ENCODE measurements at regions not wholly inside any gene's neighbourhood (a gene's known extent, or its start where the extent isn't known, plus 50 kb on each side); places are given as distances from the start of the nearest gene placed in this dataset.

DNA sequence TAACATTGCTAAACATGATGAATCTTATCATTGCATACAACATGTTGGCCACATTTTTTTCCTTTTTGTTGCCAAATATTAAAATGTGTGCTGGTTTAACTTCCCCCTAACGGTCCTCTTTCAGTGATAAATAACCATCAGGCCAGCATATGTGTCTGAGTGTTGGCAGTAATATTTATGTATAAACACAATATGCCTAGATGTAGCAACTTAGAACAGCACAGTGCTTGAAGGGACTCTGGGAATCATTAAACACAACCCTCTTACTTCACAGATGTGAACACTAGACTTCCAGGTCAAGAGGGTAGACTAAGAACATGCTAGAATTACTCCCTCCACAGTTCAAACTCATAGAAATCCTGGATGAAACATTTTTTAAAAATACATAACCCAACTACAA is 581.8 kb downstream of the PLPP3 start:
- in situ Hi-C loops (cut with MboI; ENCODE audit: low pct_unique_long_range_greater_than_20kb, low sequenced_read_pairs, unreplicated experiment), result no loop called here
- no peak for DNase-seq (ENCODE audit: low spot score)
- no peak for TF ChIP-seq CTCF (IDR thresholded peaks at IDR 0.05; ENCODE audit: extremely low read depth, insufficient read depth, missing control alignments)

- no peak for DNase-seq (ENCODE audit: low spot score)
- in situ Hi-C loops (cut with MboI; ENCODE audit: low pct_unique_long_range_greater_than_20kb, low sequenced_read_pairs, unreplicated experiment), result no loop called here
- TF ChIP-seq CTCF (IDR thresholded peaks at IDR 0.05; ENCODE audit: extremely low read depth, insufficient read depth, missing control alignments), result no peak
Measured at GRCh38 chr1:55993646-55994318, 585.6 kb downstream of the PLPP3 start.

DNA sequence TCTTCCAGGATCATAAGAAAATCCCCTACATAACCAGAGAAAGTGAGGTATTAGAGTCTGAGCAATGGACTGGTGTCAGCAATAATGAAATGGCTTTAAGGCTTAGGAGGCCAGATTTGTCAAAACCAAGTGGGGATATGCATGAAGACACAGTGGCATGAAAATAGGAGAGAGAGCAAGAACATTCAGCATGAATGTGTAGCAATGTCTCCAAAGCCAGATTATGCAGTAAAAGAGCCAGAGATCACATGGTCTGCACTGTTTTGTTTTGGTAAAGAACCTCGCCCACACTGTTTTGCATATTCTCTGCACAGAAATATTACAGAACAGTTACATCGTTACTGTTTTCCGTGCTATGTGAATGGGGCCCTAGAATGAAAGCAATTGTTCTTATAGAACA is 589.4 kb downstream of the PLPP3 start:
- no peak for DNase-seq (ENCODE audit: low spot score)
- no peak for TF ChIP-seq CTCF (IDR thresholded peaks at IDR 0.05; ENCODE audit: extremely low read depth, insufficient read depth, missing control alignments)
- in situ Hi-C loops (cut with MboI; ENCODE audit: low pct_unique_long_range_greater_than_20kb, low sequenced_read_pairs, unreplicated experiment), result no loop called here

- in situ Hi-C loops (cut with MboI; ENCODE audit: low pct_unique_long_range_greater_than_20kb, low sequenced_read_pairs, unreplicated experiment), result no loop called here
- no peak for TF ChIP-seq CTCF (IDR thresholded peaks at IDR 0.05; ENCODE audit: extremely low read depth, insufficient read depth, missing control alignments)
- DNase-seq (ENCODE audit: low spot score), result no peak
Measured at GRCh38 chr1:55988963-55989452, 590.4 kb downstream of the PLPP3 start.

DNA sequence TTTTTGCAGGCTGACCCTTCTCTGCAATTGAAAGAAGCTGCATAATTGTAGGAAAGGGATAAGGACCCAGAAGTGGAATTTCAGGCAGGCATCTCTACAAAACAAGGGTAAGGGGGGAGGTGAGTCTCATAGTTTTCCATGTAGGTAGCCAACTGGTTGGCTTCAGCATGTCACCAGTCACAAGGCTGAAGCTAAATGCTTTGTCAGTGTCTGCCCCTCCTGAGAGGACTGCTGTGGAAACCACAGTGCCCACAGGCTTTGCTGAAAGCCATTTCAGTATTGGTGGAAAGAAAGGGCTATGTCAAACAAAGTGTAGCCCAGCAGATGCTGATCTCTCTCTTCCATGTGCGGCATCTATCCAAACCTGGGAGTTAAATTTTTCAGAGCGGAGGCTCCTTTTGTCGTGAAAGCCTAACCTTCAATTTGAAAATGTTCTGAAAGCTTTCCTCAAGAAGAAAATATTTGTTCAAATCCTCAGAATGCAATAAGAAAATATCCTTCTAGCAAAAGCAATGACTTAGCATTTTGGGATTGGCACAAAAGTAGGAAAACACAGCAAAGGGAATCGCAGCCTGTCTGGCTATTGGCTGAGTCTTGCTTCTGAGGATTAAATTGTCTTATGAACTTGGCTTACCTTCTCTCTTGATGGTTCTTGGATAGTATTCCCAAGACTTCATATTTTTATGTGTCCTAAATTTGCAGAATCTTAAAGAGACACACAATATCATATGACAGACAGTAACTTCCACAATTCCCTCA is 591.7 kb downstream of the PLPP3 start:
- in situ Hi-C loops (cut with MboI; ENCODE audit: low pct_unique_long_range_greater_than_20kb, low sequenced_read_pairs, unreplicated experiment), result no loop called here
- DNase-seq (ENCODE audit: low spot score), result no peak
- no peak for TF ChIP-seq CTCF (IDR thresholded peaks at IDR 0.05; ENCODE audit: extremely low read depth, insufficient read depth, missing control alignments)

DNA sequence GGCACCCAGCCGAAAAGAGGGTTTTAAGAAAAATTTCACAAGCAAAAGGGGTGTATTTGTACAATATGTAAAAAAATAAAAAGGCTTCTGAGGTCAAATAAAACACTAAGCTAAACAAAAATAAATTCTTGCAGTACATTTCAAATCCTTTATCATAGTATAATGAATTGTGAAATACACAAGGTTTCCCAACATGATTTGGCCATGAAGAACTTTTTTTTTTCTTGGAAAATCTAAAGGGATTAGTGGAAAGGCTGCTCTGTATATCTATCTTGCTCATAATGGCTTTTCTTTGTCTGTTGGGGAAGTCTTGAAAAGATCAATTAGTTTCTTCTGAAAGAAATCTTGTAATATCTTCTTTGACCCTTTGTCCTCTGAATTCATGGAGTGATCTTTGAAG is 593.4 kb downstream of the PLPP3 start:
- no peak for TF ChIP-seq CTCF (IDR thresholded peaks at IDR 0.05; ENCODE audit: extremely low read depth, insufficient read depth, missing control alignments)
- in situ Hi-C loops (cut with MboI; ENCODE audit: low pct_unique_long_range_greater_than_20kb, low sequenced_read_pairs, unreplicated experiment), result no loop called here
- DNase-seq (ENCODE audit: low spot score), result no peak
